AG04450 (cell line): ENCODE measurements at regions not wholly inside any gene's neighbourhood (a gene's known extent, or its start where the extent isn't known, plus 50 kb on each side); places are given as distances from the start of the nearest gene placed in this dataset.
"Not testable (repeated sequence)": the region's sequence is repeated elsewhere in the genome, so short reads cannot be mapped to it uniquely, and the experiment has no call there.

Experiments
- CTCF ChIA-PET: fragments of 300-600, 350-600 bp; formaldehyde crosslinking; extraction: SDS; loops from one replicate; lab custom pipeline; 2022; ENCODE audit warnings: antibody characterized with exemption, inconsistent platforms; lab: Charles Lee
- POLR2A ChIA-PET: fragments of 350-600 bp; formaldehyde crosslinking; extraction: SDS; loops from one replicate; lab custom pipeline; 2021; ENCODE audit warnings: antibody characterized with exemption, inconsistent platforms; lab: Yijun Ruan, JAX
- DNase-seq: peaks from one replicate; pipeline ENCODE4 v3.0.0-alpha.2; 2011; ENCODE audit warnings: low read depth, low spot score
- H3K27ac ChIP-seq: one replicate; pipeline ENCODE4 v1.5.1; 2012; ENCODE audit warnings: low read depth, low read length, control low read depth
- H3K27me3 ChIP-seq: one replicate; pipeline ENCODE4 v1.6.0; 2012; ENCODE audit warnings: low read length; ENCODE audit not compliant: control insufficient read depth, insufficient read depth
- H3K4me3 ChIP-seq: 2 replicates; pipeline ENCODE4 v1.5.1; 2011; ENCODE audit warnings: mild to moderate bottlenecking, low read depth, low read length, control low read depth
- H3K9me3 ChIP-seq: 2 replicates; pipeline ENCODE4 v1.5.1; 2012; ENCODE audit warnings: low read length; ENCODE audit not compliant: control insufficient read depth, insufficient read depth
- TF ChIP-seq, protein P1 (sequence below): IDR thresholded peaks from 2 replicates; pipeline ENCODE4 v1.5.1; 2011; ENCODE audit warnings: low read depth, low read length, control low read depth, inconsistent platforms

DNA sequence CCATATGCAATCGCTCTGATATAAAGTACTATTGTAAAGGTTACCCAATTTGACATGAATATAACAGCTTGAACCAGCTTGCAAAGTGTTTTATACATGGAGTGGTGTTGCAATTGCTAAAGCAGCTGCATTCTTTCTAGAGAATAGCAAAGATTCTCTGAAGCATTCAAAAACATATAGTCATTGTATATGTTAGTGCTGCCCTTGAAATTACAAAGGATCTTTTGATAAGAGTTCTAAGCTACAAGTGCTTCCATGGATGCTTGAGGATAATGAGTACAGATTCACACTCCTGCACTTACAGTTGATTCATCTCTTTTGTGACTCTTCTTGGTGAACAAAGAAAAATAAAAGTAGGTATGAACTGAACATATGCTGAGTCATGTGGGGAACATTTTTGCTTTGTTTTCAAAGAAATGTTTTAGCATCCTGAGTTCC, 175.7 kb downstream of the ALDH8A1 start:
- TF ChIP-seq, protein P1, sequence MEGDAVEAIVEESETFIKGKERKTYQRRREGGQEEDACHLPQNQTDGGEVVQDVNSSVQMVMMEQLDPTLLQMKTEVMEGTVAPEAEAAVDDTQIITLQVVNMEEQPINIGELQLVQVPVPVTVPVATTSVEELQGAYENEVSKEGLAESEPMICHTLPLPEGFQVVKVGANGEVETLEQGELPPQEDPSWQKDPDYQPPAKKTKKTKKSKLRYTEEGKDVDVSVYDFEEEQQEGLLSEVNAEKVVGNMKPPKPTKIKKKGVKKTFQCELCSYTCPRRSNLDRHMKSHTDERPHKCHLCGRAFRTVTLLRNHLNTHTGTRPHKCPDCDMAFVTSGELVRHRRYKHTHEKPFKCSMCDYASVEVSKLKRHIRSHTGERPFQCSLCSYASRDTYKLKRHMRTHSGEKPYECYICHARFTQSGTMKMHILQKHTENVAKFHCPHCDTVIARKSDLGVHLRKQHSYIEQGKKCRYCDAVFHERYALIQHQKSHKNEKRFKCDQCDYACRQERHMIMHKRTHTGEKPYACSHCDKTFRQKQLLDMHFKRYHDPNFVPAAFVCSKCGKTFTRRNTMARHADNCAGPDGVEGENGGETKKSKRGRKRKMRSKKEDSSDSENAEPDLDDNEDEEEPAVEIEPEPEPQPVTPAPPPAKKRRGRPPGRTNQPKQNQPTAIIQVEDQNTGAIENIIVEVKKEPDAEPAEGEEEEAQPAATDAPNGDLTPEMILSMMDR = no peak
- ChIA-PET POLR2A (interaction anchor here (0.5 to 1.5 kb wide), 13 partner anchors 11 to 456 kb away, joined by 3 to 5 read pairs (median 4); partner anchors contain the start of gene SGK1), CTCF (interaction anchor here (0.8 to 1.5 kb wide), 2 partner anchors 306 to 651 kb away, joined by 3 read pairs; no protein-coding TSS in a partner anchor)
- Histone ChIP-seq H3K27ac (no peak overlapping the region), H3K4me3 (no peak overlapping the region), H3K27me3 (no peaks in the 10 kb centered on the region), H3K9me3 (peaks cover 6% of the 10 kb centered on the region; the same call in 1 of the 2 replicates)
- peak; percentile 84 for DNase-seq

DNA sequence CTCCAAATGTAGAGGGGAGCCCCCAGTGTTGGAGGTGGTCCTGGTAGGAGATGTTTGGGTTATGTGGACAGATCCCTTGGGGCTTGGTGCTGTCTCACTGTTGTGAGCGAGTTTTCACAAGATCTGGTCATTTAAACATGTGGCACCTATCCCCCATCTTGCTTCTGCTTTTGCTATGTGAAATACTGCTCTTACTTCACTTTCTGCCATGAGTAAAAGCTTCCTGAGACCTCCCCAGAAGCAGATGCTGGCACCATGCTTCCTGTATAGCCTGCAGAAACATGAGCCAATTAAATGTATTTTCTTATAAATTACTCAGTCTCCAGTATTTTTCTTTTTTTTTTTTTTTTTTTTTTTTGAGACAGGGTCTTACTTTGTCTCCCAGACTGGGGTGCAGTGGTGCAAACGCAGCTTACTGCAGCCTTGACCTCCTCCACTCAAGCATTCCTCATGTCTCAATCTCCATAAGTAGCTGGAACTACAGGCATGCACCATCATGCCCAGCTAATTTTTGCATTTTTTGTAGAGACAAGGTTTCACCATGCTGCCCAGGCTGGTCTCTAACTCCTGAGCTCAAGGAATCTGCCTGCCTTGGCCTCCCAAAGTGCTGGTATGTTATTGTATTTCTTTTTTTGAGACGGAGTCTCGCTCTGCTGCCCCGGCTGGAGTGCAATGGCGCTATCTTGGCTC, 177.1 kb downstream of the ALDH8A1 start:
- H3K27me3 ChIP-seq = no peaks in the 10 kb centered on the region
- H3K27ac ChIP-seq = no peak overlapping the region
- POLR2A ChIA-PET = interaction anchor here (0.8 kb wide), 1 partner anchor 99 kb away, joined by 4 read pairs; no protein-coding TSS in a partner anchor
- H3K4me3 ChIP-seq = no peak overlapping the region
- no peaks in the 10 kb centered on the region for H3K9me3 ChIP-seq
- no peak for DNase-seq
- TF ChIP-seq, protein P1 = no peak
- CTCF ChIA-PET = interaction anchor here (0.7 to 1.5 kb wide), 3 partner anchors 80 to 649 kb away, joined by 3 to 6 read pairs (median 3); no protein-coding TSS in a partner anchor

DNA sequence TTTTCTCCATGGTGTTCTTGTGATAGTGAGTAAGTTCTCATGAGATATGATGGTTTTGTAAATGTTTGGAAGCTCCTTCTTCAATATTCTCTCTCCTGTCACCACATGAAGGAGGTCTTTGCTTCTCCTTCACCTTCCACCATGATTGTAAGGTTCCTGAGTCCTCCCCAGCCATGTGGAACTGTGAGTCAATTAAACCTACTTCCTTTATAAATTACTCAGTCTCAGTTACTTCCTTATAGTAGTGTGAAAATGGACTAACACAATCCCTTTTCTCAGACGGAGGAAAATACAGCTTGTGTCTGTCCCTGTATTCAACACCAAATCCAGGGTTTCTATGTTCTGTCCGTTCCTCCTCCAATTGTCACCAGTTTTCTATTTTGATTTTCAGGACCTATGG, 181.0 kb downstream of the ALDH8A1 start:
- CTCF ChIA-PET = no interaction called here
- POLR2A ChIA-PET = no interaction called here
- no peak overlapping the region for H3K4me3 ChIP-seq
- TF ChIP-seq, protein P1 = no peak
- DNase-seq = no peak
- H3K27ac ChIP-seq = no peak overlapping the region
- no peaks in the 10 kb centered on the region for H3K9me3 ChIP-seq
- no peaks in the 10 kb centered on the region for H3K27me3 ChIP-seq

DNA sequence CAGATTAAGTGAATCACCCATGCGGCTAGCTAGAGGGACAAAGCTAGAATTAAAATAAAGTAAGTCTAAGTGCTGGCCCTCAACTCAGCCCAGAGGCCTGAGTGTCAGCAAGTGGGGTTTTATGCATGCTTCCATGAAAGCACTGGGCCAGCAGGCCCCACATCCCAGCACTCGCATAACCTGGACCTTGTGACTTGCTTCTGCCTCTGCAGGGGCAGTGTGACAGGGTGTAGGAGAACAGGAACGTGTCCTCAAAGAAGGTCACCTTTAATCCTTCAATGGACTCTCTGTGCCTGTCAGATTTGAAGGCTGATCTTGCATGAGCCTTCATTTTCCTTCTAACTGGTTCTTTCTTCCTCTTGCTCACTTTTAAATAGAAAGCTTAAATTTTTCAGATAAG, 183.4 kb downstream of the ALDH8A1 start:
- no peak for DNase-seq
- no peaks in the 10 kb centered on the region for H3K27me3 ChIP-seq
- ChIA-PET POLR2A (no interaction called here), CTCF (interaction anchor here (0.8 kb wide), 1 partner anchor 116 kb away, joined by 3 read pairs; no protein-coding TSS in a partner anchor)
- no peak overlapping the region for H3K4me3 ChIP-seq
- no peak overlapping the region for H3K27ac ChIP-seq
- TF ChIP-seq, protein P1 = no peak
- no peaks in the 10 kb centered on the region for H3K9me3 ChIP-seq

DNA sequence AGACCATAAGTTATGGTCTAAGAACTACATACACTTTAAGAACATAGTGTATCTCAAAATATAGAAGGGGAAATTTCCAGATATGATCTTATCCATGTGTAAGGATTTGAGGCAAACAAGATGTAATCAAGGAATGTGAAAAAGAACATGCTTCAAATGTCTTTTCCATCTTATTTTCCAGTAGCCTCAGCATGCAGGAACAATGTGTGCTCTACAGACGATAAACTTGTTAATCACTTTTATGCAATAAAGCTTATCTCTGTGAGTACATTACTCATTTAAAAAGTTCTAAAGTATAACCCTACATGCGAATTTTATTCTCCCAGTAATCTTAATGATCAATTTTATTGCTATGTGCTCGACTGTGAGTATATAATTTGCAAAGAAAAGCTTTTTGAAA, 185.2 kb downstream of the ALDH8A1 start:
- TF ChIP-seq, protein P1 = no peak

DNA sequence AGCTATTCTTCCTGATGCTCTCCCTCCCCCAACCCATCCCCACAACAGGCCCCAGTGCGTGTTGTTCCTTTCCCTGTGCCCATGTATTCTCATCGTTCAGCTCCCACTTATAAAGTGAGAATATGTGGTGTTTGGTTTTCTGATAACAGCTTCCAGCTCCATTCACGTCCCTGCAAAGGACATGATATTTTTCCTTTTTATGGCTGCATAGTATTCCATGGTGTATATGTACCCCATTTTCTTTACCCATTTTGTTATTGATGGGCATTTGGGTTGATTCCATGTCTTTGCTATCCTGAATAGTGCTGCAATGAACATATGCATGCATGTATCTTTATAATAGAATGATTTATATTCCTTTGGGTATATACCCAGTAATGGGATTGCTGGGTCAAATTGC, 186.3 kb downstream of the ALDH8A1 start:
- H3K4me3 ChIP-seq, POLR2A ChIA-PET, H3K9me3 ChIP-seq, H3K27ac ChIP-seq, DNase-seq, CTCF ChIA-PET, H3K27me3 ChIP-seq: not testable (repeated sequence)

More for the DNA sequence above, 185.2 kb downstream of the ALDH8A1 start:
- CTCF ChIA-PET = interaction anchor here (1.0 kb wide), 1 partner anchor 58 kb away, joined by 3 read pairs; no protein-coding TSS in a partner anchor
- H3K27ac ChIP-seq = no peak overlapping the region
- H3K27me3 ChIP-seq = no peaks in the 10 kb centered on the region
- DNase-seq = no peak
- H3K4me3 ChIP-seq = no peak overlapping the region
- H3K9me3 ChIP-seq = no peaks in the 10 kb centered on the region
- POLR2A ChIA-PET = no interaction called here
